BE2C (cell line): ENCODE measurements at regions not wholly inside any gene's neighbourhood (a gene's known extent, or its start where the extent isn't known, plus 50 kb on each side); places are given as distances from the start of the nearest gene placed in this dataset.
A peak's percentile ranks its signal among the peaks of the same experiment; 100 is the strongest.

Source experiments
- DNase-seq: peaks from one replicate; pipeline ENCODE4 v3.0.0-alpha.2; 2020
- H3K27me3 ChIP-seq: fragments of 250-450 bp; sonication (Bioruptor Pico); 2 replicates; pipeline ENCODE4 v1.5.1; 2020; ENCODE audit warnings: mild to moderate bottlenecking
- H3K36me3 ChIP-seq: fragments of 250-450 bp; sonication (Bioruptor Pico); 2 replicates; pipeline ENCODE4 v1.5.1; 2020; ENCODE audit warnings: mild to moderate bottlenecking
- H3K4me1 ChIP-seq: fragments of 250-450 bp; sonication (Bioruptor Pico); 2 replicates; pipeline ENCODE4 v1.5.1; 2020
- H3K4me3 ChIP-seq: 2 replicates; pipeline ENCODE4 v1.5.1; 2011; ENCODE audit warnings: low read depth, low read length
- H3K9me3 ChIP-seq: fragments of 250-450 bp; sonication (Bioruptor Pico); 2 replicates; pipeline ENCODE4 v1.5.1; 2020
- TF ChIP-seq, protein P1 (sequence below): IDR thresholded peaks from 2 replicates; pipeline ENCODE4 v1.5.1; 2012; ENCODE audit warnings: mild to moderate bottlenecking, low read depth, low read length

DNA sequence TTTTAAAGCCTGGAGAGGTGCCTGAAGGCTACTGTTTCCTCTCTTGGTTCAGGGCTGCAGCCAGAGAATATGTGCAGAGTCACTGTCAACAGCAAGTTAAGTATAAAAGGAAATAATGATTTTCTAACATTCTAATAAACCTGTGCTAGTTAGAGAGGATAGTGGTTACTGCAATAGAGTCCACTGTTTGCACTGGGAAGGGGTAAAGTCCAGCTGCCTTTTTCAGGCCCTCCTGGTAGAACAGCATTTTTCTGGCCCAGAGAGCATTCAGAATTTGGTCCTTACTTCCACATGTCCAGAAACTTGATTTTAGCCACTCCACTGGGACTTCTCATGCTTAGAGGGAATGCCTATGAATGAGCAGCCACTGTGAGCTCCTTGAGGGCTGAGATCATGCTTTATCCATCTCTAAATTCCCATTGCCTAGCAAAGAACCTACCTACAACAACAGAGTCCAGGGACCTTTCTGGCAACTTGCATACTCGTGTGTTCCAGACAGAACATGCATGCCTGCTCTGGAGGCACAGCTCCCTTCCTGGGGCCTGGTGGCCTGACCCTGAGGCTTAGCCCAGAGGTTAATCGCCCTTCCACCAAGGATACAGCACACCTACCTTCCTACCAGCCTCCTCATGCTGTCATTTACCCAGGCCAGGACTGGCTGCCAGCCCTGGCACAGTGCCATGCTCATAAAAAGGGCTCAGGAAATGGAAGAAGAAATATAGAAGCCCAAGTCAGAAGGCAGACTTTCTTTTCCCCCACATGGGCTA, 50.3 kb upstream of the ATP13A3 start:
- H3K36me3 ChIP-seq = no peaks in the 10 kb centered on the region
- peak; percentile 49 for DNase-seq
- H3K9me3 ChIP-seq = no peaks in the 10 kb centered on the region
- H3K27me3 ChIP-seq = no peaks in the 10 kb centered on the region
- H3K4me3 ChIP-seq = no peak overlapping the region
- TF ChIP-seq, protein P1, sequence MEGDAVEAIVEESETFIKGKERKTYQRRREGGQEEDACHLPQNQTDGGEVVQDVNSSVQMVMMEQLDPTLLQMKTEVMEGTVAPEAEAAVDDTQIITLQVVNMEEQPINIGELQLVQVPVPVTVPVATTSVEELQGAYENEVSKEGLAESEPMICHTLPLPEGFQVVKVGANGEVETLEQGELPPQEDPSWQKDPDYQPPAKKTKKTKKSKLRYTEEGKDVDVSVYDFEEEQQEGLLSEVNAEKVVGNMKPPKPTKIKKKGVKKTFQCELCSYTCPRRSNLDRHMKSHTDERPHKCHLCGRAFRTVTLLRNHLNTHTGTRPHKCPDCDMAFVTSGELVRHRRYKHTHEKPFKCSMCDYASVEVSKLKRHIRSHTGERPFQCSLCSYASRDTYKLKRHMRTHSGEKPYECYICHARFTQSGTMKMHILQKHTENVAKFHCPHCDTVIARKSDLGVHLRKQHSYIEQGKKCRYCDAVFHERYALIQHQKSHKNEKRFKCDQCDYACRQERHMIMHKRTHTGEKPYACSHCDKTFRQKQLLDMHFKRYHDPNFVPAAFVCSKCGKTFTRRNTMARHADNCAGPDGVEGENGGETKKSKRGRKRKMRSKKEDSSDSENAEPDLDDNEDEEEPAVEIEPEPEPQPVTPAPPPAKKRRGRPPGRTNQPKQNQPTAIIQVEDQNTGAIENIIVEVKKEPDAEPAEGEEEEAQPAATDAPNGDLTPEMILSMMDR = no peak
- H3K4me1 ChIP-seq = 0 out of 2 replicates have a peak, but pooled peaks cover 6% of the 10 kb centered on the region
